Common myeloid progenitor, CD34-positive (primary cell): ENCODE measurements at regions not wholly inside any gene's neighbourhood (a gene's known extent, or its start where the extent isn't known, plus 50 kb on each side); places are given as distances from the start of the nearest gene placed in this dataset.
"Not testable (repeated sequence)": the region's sequence is repeated elsewhere in the genome, so short reads cannot be mapped to it uniquely, and the experiment has no call there.

Experiments
- CTCF ChIA-PET: fragments of 350-600 bp; sonication (Branson Sonifier 250); formaldehyde crosslinking; loops from one replicate; lab custom pipeline; 2021; ENCODE audit warnings: antibody characterized with exemption; lab: Charles Lee
- POLR2A ChIA-PET: fragments of 350-600 bp; sonication (Branson Sonifier 250); formaldehyde crosslinking; loops from one replicate; lab custom pipeline; 2021; ENCODE audit warnings: antibody characterized with exemption; lab: Charles Lee
- DNase-seq, 3 donors: peaks; one replicate each; pipeline versions ENCODE4 v3.0.0 to v3.0.0-alpha.2; 2013
- H3K27ac ChIP-seq, 2 experiments: 1 replicate in 1 of 2; 2 replicates in 1 of 2; pipeline ENCODE4 v1.7.0; 2013; ENCODE audit warnings: inconsistent platforms in 2 of 2, low read length in 2 of 2, mild to moderate bottlenecking in 2 of 2, low read depth in 1 of 2, moderate library complexity in 1 of 2; ENCODE audit not compliant: severe bottlenecking in 2 of 2, insufficient read depth in 1 of 2, poor library complexity in 1 of 2
- H3K27me3 ChIP-seq, 5 experiments: replicated peaks in 2 of 5; 1 replicate in 3 of 5; 2 replicates in 2 of 5; pipeline versions ENCODE4 v1.6.1 to v1.7.0; 2013; ENCODE audit warnings: low read length in 4 of 5, mild to moderate bottlenecking in 2 of 5, moderate library complexity in 2 of 5, inconsistent platforms in 1 of 5; ENCODE audit not compliant: insufficient read depth in 5 of 5, control insufficient read depth in 4 of 5
- H3K36me3 ChIP-seq, 4 experiments: 1 replicate in 2 of 4; 2 replicates in 2 of 4; pipeline versions ENCODE4 v1.6.1 to v1.7.0; 2013; ENCODE audit warnings: low read length in 3 of 4, control low read depth in 1 of 4, mild to moderate bottlenecking in 1 of 4; ENCODE audit not compliant: control insufficient read depth in 4 of 4, insufficient read depth in 4 of 4
- H3K4me1 ChIP-seq, 4 experiments: 1 replicate in 3 of 4; 2 replicates in 1 of 4; pipeline versions ENCODE4 v1.6.1 to v1.7.1; 2013; ENCODE audit warnings: low read length in 3 of 4, mild to moderate bottlenecking in 3 of 4, control low read depth in 1 of 4, inconsistent platforms in 1 of 4, moderate library complexity in 1 of 4; ENCODE audit not compliant: control insufficient read depth in 4 of 4, insufficient read depth in 4 of 4; ENCODE audit errors: control extremely low read depth in 1 of 4
- H3K4me3 ChIP-seq, 7 experiments: 1 replicate in 4 of 7; 2 replicates in 3 of 7; pipeline versions ENCODE4 v1.5.1 to v1.7.0; 2013; ENCODE audit warnings: mild to moderate bottlenecking in 7 of 7, low read length in 6 of 7, moderate library complexity in 6 of 7, inconsistent platforms in 2 of 7, low read depth in 2 of 7, control low read depth in 1 of 7; ENCODE audit not compliant: insufficient read depth in 4 of 7, control insufficient read depth in 1 of 7; ENCODE audit errors: extremely low read depth in 1 of 7
- H3K9me3 ChIP-seq, 5 experiments: 1 replicate in 4 of 5; 2 replicates in 1 of 5; pipeline versions ENCODE4 v1.6.1 to v1.7.1; 2013; ENCODE audit warnings: low read length in 4 of 5, mild to moderate bottlenecking in 2 of 5, inconsistent platforms in 1 of 5, low read depth in 1 of 5, moderate library complexity in 1 of 5; ENCODE audit not compliant: control insufficient read depth in 4 of 5, insufficient read depth in 2 of 5; ENCODE audit errors: control extremely low read depth in 1 of 5
- WGBS: methylation state at CpG from one replicate; pipeline ENCODE4 v1.1.5; 2013; ENCODE audit not compliant: insufficient coverage; 5-methylcytosine and 5-hydroxymethylcytosine counted together

DNA sequence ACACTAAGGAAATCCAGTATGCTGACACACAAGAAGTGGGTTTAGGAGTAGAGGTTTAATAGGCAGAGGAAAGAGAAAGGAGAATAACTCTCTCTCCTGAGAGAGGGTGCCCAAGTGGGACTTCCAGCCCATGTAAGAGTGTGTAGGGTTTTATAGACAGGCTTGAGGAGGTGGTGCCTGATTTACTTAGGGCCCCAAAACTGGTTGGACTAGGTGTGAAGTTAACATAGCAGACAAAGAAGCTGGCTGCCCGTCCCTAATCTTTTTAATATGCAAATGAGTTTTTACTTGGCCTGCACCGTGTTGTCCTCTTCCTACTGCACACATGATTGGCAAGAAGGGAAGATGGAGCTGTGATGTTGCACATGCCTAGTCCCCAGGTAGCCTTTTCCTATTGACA, 752.5 kb upstream of the SLITRK5 start:
- no peaks in the 10 kb centered on the region for H3K36me3 ChIP-seq
- ChIA-PET CTCF (no interaction called here), POLR2A (no interaction called here)
- 59% methylated on average over 2 of the region's 2 CpGs for WGBS
- H3K4me1 ChIP-seq, result peaks cover 0 to 3% (median under 1%) of the 10 kb centered on the region in 4 experiments
- no peak overlapping the region for H3K27ac ChIP-seq
- peak in 1 of 3 donors; percentile 8 for DNase-seq
- H3K9me3 ChIP-seq, result peaks cover 0 to 2% (median 0%) of the 10 kb centered on the region in 5 experiments
- no peak overlapping the region for H3K4me3 ChIP-seq
- no peaks in the 10 kb centered on the region for H3K27me3 ChIP-seq

DNA sequence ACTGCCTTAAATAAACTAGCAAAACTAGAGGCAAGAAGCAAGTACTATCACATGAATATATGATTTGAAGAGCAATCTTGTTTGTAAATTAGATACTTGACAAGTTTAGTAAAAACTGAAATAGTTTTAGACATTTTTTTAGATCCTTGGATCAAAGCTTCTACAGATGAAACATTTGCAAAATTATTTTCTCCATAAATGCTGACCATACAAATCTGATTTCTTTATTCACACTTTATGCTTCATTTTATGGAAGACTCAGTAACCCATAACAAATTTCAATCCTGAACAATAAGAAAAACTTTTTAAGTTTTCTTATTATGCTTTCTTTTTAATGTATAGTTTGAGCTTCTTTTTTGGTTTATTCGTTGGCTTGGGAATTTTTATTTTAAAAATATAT, 750.2 kb upstream of the SLITRK5 start:
- ChIA-PET CTCF (no interaction called here), POLR2A (interaction anchor here (0.7 kb wide), 1 partner anchor 17 kb away, joined by 3 read pairs; no protein-coding TSS in a partner anchor)
- no peak overlapping the region for H3K4me3 ChIP-seq
- WGBS, result no CpG with 5 or more reads among the region's 1 CpG
- H3K4me1 ChIP-seq, result peaks cover 0 to 3% (median under 1%) of the 10 kb centered on the region in 4 experiments
- DNase-seq, result no peak
- H3K36me3 ChIP-seq, result no peaks in the 10 kb centered on the region
- peaks cover 0 to 2% (median 0%) of the 10 kb centered on the region in 5 experiments for H3K9me3 ChIP-seq
- no peak overlapping the region for H3K27ac ChIP-seq
- H3K27me3 ChIP-seq, result no peaks in the 10 kb centered on the region

DNA sequence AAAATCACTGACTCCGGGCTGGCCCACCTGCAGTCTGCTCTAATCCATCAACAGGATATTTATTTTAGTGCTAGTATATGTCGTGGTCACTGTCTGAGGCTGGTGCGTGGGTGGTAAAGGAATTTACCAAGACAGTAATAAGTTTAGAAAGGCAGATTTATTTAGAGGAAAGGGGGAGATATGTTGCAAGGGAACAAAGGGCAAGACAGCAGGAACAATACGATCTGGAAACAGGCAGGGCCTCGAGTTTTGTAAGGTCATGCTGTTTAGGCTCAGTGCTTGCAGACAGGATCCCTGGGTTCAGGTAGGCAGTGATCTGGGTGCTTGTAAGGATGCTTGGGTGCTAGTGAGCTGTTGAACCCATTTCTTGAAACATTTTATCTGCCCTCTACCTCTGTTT, 748.2 kb upstream of the SLITRK5 start:
- H3K4me3 ChIP-seq, result no peak overlapping the region
- H3K4me1 ChIP-seq, result peaks cover 0 to 3% (median under 1%) of the 10 kb centered on the region in 4 experiments
- peaks cover 0 to 4% (median 2%) of the 10 kb centered on the region in 5 experiments for H3K9me3 ChIP-seq
- DNase-seq, result no peak
- no peaks in the 10 kb centered on the region for H3K36me3 ChIP-seq
- CTCF ChIA-PET, result no interaction called here
- POLR2A ChIA-PET, result no interaction called here
- 98% methylated on average over 4 of the region's 5 CpGs for WGBS
- H3K27ac ChIP-seq, result no peak overlapping the region
- no peaks in the 10 kb centered on the region for H3K27me3 ChIP-seq

DNA sequence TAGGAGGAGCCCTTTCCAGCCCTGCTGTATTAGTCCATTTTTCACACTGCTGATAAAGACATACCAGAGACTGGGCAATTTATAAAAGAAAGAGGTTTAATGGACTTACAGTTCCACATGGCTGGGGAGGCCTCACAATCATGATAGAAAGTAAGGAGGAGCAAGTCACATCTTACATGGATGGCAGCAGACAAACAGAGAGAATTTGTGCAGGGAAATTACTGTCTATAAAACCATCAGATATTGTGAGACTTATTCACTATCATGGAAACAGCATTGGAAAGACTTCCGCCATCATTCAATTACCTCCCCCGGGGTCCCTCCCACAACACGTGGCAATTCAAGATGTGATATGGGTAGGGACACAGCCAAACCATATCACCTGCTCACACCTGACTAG, 744.3 kb upstream of the SLITRK5 start:
- CTCF ChIA-PET, H3K4me3 ChIP-seq, H3K36me3 ChIP-seq, POLR2A ChIA-PET, H3K4me1 ChIP-seq, H3K27me3 ChIP-seq, H3K9me3 ChIP-seq, H3K27ac ChIP-seq, DNase-seq: not testable (repeated sequence)
- WGBS, result 100% methylated on average over 3 of the region's 3 CpGs

DNA sequence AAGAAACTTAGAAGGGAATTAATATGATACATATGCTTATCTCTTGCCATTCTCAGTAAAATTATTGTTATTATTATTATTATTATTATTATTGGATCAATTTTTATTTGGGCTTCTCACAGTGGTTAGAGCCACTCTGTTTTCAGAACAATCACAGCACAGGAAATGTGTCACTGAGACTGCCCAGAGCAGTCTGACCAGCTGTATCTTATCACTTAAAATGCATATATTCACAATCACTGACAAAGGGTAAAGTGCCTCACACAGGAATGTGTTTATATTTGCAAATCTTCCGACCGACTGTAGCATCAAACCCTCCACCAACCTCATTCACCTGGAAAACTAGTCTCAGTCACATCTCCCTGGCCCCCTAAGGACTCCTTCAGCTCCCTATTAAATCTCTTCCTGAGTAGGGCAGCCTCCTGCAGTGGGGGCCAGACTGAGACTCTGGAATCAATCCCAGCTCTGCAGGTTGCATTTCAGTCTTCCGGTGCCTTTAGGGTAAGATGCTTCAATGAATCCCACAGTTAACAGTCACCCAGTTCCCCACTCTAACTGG, 738.3 kb upstream of the SLITRK5 start:
- Histone ChIP-seq H3K27me3 (no peaks in the 10 kb centered on the region), H3K4me3 (no peak overlapping the region), H3K9me3 (no peaks in the 10 kb centered on the region), H3K4me1 (peaks cover 0 to 2% (median under 1%) of the 10 kb centered on the region in 4 experiments), H3K36me3 (no peaks in the 10 kb centered on the region), H3K27ac (no peak overlapping the region)
- DNase-seq, result no peak
- 100% methylated on average over 3 of the region's 3 CpGs for WGBS
- ChIA-PET POLR2A (no interaction called here), CTCF (no interaction called here)

DNA sequence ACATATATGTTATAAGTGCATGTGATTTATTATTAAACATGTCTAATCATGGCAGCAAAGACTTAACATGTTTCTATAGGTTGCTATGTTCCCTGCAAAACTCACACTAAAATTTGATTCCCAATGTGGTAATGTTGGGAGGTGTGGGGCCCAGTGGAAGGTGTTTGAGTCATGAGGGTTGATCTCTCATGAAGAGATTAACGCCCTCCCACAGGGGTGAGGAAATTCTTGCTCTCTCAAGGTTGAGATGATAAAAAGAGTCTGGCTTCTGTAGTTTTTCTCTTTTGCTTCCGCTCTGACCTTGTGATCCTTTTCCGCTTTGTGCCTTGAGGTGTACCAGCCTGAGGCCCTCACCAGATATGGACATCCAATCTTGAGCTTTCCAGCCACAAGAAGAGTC, 737.5 kb upstream of the SLITRK5 start:
- Histone ChIP-seq H3K36me3 (no peaks in the 10 kb centered on the region), H3K27me3 (no peaks in the 10 kb centered on the region), H3K27ac (no peak overlapping the region), H3K4me3 (no peak overlapping the region), H3K9me3 (no peaks in the 10 kb centered on the region), H3K4me1 (peaks cover 0 to 10% (median 4%) of the 10 kb centered on the region in 4 experiments)
- CTCF ChIA-PET, result no interaction called here
- POLR2A ChIA-PET, result no interaction called here
- DNase-seq, result no peak
- WGBS, result 100% methylated on average over 3 of the region's 3 CpGs

DNA sequence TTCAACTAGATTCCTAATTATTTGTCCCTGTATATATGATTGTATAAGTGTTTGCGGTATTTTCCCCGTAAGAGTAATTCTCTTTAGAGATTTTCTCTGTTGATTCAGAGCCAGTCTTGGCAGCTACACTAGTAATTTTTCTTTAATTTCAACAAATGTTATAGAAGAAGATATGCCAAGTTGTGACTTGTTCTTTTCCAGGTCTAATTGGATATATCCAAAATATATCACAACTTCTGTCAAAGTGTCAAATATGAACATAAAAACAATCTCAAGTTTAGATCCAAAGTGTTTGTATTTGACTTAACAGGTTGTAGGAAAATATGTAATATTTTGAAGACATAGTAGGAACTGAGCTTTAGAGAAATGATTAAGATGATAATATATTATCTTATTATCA, 733.9 kb upstream of the SLITRK5 start:
- no peaks in the 10 kb centered on the region for H3K27me3 ChIP-seq
- ChIA-PET POLR2A (interaction anchor here (0.6 kb wide), 1 partner anchor 17 kb away, joined by 3 read pairs; no protein-coding TSS in a partner anchor), CTCF (interaction anchor here (1.4 kb wide), 1 partner anchor 56 kb away, joined by 3 read pairs; no protein-coding TSS in a partner anchor)
- no peak overlapping the region for H3K27ac ChIP-seq
- peaks cover 0 to 2% (median 0%) of the 10 kb centered on the region in 5 experiments for H3K9me3 ChIP-seq
- H3K4me1 ChIP-seq, result peaks cover 0 to 11% (median 4%) of the 10 kb centered on the region in 4 experiments
- no peak overlapping the region for H3K4me3 ChIP-seq
- DNase-seq, result no peak
- WGBS, result no CpG with 5 or more reads among the region's 2 CpGs
- no peaks in the 10 kb centered on the region for H3K36me3 ChIP-seq
